ENCODE measurements at regions not wholly inside any gene's neighbourhood (a gene's known extent, or its start where the extent isn't known, plus 50 kb on each side); places are given as distances from the start of the nearest gene placed in this dataset.

DNA sequence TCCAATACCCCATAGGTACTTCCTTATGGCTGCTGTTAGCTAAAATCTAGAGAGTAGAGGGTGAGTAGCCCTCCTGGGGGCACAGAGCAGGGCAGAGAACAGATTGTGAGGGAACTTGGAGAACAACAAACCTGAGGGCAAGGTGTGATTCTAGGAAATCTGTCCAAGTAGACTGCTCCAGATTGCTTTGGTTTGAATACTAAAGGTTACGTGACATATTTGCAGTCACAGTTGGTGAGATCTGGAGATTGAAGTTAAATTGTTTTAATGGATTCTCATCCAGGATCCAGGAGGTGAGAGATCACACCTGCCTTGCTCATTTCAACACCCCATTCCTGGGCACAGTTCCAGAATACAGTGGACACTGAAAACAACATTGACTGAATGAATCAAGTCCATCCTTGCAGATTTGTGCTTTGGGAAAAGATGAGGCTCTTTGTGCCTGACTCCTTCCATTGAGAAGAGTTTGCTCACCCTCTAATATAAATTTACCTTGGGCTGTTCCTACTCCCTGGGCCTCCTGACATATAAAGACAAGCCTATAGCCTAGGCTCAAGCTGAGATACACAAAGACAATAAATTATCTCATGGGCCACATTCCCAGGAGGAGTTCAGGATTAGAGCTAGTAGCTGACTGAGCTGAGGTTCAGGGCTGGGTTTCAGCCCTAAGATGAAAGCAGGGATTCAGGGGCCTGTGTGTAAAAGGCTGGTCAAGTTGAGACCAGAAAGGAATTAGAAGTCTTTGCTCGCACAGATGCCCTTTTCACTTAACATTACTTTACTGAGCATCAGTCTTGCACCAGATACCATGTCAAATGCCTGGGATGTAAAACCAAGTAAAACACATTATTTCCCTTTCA is 400.9 kb upstream of the MCTP2 start:
- TF ChIP-seq, protein P1, sequence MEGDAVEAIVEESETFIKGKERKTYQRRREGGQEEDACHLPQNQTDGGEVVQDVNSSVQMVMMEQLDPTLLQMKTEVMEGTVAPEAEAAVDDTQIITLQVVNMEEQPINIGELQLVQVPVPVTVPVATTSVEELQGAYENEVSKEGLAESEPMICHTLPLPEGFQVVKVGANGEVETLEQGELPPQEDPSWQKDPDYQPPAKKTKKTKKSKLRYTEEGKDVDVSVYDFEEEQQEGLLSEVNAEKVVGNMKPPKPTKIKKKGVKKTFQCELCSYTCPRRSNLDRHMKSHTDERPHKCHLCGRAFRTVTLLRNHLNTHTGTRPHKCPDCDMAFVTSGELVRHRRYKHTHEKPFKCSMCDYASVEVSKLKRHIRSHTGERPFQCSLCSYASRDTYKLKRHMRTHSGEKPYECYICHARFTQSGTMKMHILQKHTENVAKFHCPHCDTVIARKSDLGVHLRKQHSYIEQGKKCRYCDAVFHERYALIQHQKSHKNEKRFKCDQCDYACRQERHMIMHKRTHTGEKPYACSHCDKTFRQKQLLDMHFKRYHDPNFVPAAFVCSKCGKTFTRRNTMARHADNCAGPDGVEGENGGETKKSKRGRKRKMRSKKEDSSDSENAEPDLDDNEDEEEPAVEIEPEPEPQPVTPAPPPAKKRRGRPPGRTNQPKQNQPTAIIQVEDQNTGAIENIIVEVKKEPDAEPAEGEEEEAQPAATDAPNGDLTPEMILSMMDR (IDR thresholded peaks at IDR 0.05), result no peak
- Histone ChIP-seq H3K4me1 (ENCODE audit: control insufficient read depth in 1 of 2, insufficient read depth in 1 of 2, low read depth in 1 of 2, low read length in 1 of 2) (no peaks in the 10 kb centered on the region), H3K36me3 (no peaks in the 10 kb centered on the region), H3K27me3 (no peaks in the 10 kb centered on the region), H3K9me3 (no peaks in the 10 kb centered on the region), H3K4me3 (ENCODE audit: low read depth in 1 of 2, low read length in 1 of 2) (no peak overlapping the region), H3K27ac (no peak overlapping the region)

DNA sequence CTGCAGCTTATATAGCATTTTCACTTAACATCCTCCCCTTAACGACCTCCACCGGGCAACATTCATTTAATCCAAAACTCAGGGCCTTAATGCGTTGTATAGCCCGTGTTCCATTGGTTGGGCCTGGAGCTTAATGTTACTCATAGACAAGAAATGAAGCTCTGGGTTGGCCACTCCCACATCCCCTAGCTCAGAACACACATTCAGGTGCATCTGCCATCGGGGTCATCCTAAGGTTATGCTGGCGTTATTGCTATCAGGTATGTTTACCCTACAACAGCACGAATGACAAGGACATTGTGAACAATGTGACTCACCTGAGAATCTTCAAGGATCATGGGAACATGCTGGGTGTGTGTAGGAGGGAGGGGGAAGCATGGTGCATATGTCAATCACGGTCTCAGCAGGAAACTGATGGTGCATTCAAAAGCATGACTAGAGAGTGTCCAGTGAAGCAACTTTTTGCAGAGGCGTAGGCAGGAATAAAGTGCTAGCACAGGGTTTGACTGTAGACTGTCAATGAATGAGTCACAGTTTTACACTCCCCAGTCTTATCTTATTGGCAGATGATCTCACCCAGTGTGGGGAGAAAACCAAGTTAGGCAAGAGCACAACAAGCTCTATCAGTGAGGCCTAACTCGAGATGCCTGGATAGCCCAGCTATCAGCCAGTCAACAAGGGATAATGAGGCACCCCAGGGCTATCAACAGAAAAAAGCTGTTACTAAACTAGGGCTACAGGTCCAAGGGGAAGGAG is 402.1 kb upstream of the MCTP2 start:
- Histone ChIP-seq H3K4me1 (ENCODE audit: control insufficient read depth in 1 of 2, insufficient read depth in 1 of 2, low read depth in 1 of 2, low read length in 1 of 2) (no peaks in the 10 kb centered on the region), H3K36me3 (no peaks in the 10 kb centered on the region), H3K4me3 (ENCODE audit: low read depth in 1 of 2, low read length in 1 of 2) (no peak overlapping the region), H3K9me3 (no peaks in the 10 kb centered on the region), H3K27me3 (no peaks in the 10 kb centered on the region), H3K27ac (no peak overlapping the region)
- TF ChIP-seq, protein P1 (IDR thresholded peaks at IDR 0.05), result no peak

DNA sequence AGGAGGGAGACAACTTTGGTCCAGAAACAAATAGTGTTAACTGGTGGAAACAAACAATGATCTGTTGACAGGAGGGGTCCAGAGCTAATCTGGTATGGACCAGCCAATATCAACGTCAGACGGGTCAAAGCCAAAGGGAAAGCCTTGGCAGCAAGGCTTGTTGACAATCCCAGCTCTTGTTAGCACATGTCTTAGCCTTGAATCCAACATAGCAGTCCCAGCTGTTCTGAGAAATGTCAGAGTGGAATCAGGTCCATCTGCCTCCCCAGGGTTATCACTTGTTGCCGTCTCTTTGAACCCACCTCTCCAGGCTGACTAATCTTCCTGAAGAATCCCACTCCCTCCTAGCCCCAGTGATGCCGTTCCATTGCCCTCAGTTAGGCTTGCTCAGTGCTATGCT is 404.6 kb upstream of the MCTP2 start:
- no peak overlapping the region for H3K4me3 ChIP-seq (ENCODE audit: low read depth in 1 of 2, low read length in 1 of 2)
- H3K27me3 ChIP-seq, result no peaks in the 10 kb centered on the region
- TF ChIP-seq, protein P1 (IDR thresholded peaks at IDR 0.05), result no peak
- H3K27ac ChIP-seq, result no peak overlapping the region
- no peaks in the 10 kb centered on the region for H3K9me3 ChIP-seq
- H3K4me1 ChIP-seq (ENCODE audit: control insufficient read depth in 1 of 2, insufficient read depth in 1 of 2, low read depth in 1 of 2, low read length in 1 of 2), result no peaks in the 10 kb centered on the region
- H3K36me3 ChIP-seq, result no peaks in the 10 kb centered on the region

DNA sequence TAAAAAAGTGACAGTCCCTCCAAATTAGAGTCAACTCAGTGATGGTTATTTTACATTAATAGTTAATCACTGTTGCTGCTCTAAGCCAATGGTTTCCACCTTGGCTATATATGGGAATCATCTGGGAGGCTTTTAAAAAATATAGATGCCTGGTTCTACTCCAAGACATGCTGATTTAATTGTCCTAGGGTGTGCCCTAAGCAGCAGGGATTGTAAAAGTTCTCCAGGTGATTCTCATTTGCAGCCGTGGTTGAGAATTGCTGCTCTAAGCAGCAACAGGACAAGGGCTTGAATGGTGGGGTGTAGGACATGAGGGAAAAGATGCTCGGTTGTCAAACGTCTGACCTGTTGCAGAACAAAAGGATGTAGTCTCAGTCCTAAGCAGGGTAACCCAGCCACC is 405.1 kb upstream of the MCTP2 start:
- Histone ChIP-seq H3K36me3 (no peaks in the 10 kb centered on the region), H3K27ac (no peak overlapping the region), H3K9me3 (no peaks in the 10 kb centered on the region), H3K4me3 (ENCODE audit: low read depth in 1 of 2, low read length in 1 of 2) (no peak overlapping the region), H3K4me1 (ENCODE audit: control insufficient read depth in 1 of 2, insufficient read depth in 1 of 2, low read depth in 1 of 2, low read length in 1 of 2) (no peaks in the 10 kb centered on the region), H3K27me3 (no peaks in the 10 kb centered on the region)
- TF ChIP-seq, protein P1 (IDR thresholded peaks at IDR 0.05), result no peak

DNA sequence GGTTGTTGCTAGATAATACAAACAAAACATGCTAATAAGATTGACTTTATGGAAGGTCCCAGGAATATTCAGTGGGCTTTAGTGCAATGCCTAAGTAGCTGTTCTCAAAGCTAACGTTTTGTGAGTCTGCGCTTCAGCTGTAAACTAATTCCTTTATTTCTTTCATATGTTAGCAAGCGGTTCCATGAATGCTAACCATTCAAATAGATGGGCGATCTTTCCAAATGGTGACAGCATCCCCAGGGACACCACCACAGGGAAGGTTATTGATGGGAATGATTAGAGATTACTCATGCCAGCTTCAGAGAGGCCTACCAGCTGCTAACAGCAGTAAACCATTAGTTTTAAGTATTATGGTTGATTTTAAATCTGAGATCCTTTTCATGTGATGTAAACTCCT is 405.7 kb upstream of the MCTP2 start:
- Histone ChIP-seq H3K36me3 (no peaks in the 10 kb centered on the region), H3K27me3 (no peaks in the 10 kb centered on the region), H3K4me3 (ENCODE audit: low read depth in 1 of 2, low read length in 1 of 2) (no peak overlapping the region), H3K27ac (no peak overlapping the region), H3K4me1 (ENCODE audit: control insufficient read depth in 1 of 2, insufficient read depth in 1 of 2, low read depth in 1 of 2, low read length in 1 of 2) (no peaks in the 10 kb centered on the region), H3K9me3 (no peaks in the 10 kb centered on the region)
- TF ChIP-seq, protein P1 (IDR thresholded peaks at IDR 0.05), result no peak

Measured in neutrophil (primary cell).